Medulla oblongata (tissue), 1 donor: ENCODE measurements at regions not wholly inside any gene's neighbourhood (a gene's known extent, or its start where the extent isn't known, plus 50 kb on each side); places are given as distances from the start of the nearest gene placed in this dataset.
"Not testable (repeated sequence)": the region's sequence is repeated elsewhere in the genome, so short reads cannot be mapped to it uniquely, and the experiment has no call there.

Source experiments
- DNase-seq: peaks from one replicate; pipeline ENCODE4 v3.0.0-alpha.2; 2015; ENCODE audit errors: extremely low spot score

DNA sequence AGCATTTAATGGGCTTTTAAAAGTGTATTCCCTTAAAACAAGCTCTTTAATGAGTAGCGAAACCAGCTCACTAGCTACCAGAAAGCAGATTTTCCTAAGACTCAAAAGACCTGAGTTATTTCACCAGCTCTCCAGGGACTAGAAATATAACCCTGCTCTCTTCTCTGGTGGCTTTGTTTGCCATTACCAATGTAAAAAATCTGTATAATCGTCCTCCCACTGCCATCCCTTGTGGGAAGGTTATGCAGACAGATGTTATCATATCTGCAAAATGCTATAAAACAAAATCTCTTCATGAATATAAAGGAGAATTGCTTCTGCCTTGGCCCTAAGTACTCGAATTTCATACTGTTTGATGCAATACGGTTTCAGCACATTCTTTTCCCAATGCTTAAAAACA, 335.2 kb downstream of the NUP35 start:
- no peak for DNase-seq

DNA sequence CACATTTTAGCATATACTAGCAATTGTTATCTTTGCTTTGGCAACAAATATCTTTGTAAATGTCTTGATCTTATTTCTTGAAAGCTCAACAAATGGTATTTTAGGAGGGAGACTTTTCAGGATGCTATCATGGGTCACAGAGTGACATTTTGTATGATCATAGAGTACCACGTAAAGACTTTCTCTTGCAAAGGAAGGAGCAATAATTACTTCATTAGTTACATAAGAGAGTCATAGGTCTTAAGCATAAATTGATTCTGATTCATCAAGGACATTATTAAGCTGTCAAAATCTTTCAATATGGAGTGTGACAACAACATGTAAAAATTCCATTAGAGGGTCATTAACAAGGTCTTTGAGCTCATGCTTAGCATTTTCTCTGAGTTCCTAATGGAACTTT, 339.6 kb downstream of the NUP35 start:
- no peak for DNase-seq

DNA sequence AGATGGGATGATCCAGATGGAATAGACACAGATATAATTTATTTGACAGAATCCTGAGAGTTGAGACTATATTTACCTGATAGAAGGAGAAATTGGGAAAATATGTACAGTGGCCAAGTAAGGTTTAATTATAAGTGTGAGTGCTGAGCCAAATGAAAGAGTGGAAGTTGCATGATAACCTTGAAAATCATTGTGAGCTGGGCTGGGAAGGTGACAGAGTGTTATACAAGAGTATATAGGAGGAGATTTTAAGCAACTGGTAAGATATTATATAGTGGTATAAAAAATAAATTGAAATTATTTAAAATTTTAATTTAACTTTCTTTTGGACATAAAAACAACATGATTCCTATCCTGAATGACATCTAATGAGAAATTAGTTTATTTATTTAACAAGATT, 340.8 kb downstream of the NUP35 start:
- no peak for DNase-seq

DNA sequence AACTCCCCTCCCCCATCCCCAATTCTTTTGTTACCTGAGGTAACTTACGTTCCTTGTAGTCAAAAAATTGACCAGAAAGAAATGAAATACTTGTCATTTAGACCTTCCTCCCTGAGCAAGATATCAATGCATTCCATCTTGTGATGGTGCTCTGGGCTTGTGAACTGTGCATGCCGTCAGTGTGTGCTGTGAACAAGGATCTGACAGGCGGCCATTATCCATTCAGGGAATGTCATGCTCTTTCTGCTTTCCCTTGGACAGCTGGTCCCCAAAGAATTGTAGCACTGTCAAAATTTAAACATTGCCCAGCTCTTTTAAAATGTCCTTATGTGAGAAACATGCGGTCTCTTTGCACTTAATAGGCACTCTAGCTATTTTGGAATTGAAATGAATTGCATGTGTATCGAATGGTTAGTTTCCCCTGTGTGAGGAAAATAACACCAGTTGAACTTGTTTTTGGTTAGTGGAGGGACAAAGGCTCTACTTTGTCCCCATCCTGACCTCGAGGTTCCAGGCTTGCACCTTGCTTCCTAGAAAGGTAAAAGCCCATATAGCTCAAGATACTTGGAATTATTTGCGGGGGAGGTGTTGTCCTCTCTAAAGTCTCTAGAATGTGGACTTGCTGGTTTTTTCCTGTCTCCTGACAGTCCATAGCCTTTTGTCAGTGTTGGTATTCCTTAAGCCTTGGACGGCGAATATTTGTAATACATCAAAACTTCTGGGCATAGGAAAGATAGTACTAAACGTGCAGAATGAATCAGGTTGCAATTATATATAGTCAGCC, 350.9 kb downstream of the NUP35 start:
- peak; percentile 12 for DNase-seq

DNA sequence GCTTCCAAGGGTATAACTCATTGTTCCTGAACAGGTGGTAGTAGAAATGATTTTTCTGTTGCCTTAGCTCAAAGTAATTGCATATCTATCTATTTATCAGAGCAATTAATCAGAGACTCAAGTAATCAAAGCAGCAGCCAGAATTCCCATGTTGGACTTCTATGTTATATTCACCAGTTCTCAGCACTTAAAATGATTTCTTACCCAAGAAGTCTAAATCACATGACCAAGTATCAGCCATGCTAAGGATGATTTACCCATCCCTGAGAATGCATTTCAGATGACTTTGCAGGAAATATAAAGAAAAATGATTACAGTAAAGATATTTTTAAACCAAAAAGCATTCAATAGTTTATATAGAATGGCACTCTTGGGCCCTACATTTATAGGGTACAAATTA, 352.2 kb downstream of the NUP35 start:
- DNase-seq = no peak

DNA sequence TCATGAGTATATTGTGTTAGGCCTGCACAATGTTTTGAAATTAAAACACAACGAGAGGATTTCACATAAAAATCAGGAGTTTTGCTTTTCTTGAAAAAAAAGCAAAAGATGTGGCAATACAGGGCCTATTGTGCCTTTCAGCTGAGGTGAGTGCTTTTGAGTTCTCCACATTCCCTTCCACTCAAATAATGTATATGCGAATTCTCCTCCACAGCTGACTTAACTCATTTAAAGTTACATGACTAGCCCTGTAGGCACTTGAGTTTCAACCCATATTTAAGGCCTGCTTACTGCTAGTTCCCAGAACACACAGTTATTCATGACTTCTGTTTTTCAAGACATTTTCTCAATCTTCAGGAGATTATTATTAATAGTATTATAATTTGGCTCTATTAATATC, 353.1 kb downstream of the NUP35 start:
- no peak for DNase-seq

DNA sequence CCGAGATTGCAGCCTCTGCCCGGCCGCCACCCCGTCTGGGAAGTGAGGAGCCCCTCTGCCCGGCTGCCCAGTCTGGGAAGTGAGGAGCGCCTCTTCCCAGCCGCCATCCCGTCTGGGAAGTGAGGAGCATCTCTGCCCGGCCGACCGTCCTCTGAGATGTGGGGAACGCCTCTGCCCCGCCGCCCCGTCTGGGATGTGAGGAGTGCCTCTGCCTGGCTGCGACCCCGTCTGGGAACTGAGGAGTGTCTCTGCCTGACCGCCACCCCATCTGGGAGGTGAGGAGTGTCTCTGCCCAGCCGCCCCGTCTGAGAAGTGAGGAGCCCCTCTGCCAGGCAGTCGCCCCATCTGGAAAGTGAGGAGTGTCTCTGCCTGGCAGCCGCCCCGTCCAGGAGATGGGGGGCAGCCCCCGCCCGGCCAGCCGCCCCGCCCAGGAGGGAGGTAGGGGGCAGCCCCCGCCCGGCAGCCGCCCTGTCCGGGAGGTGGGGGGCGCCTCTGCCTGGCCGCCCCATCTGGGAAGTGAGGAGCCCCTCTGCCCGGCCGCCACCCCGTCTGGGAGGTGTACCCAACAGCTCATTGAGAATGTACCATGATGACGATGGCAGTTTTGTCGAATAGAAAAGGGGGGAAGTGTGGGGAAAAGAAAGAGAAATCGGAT, 354.8 kb downstream of the NUP35 start:
- DNase-seq = not testable (repeated sequence)

DNA sequence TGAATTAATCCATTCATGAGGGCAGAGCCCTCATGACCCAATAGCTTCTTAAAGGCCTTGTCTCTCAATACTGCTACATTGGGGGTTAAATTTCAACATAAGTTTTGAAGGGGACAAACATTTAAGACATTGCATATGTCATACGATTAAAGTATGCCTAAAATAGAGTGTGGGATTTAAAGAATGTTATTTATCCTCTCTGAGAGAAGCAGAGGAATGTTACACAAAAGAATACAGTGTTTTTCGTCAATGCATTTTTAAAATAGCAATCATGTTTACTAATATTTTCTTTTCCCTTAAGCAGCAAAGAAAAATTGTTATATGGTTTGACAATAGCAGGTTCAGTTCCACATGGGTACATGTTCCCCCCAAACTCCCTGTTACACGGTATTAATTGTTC, 363.1 kb downstream of the NUP35 start:
- DNase-seq = no peak

DNA sequence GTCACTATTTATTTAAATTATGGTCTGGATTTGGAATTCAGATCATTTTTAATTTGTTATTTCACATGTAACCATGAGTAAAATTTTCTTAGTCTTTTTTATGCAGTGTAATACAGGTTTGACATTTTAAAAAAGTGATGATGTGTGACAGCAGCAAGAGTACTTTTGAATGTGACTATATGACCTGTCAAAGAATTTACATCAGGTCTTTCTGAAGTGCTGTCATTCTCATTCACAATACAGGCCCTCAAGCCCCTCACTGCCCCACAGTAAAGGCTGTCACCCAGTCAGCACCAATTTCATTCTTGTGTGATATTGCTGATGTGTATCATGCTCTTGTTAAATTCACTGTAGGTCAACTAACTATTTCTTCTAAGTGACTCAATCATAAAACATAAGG, 364.2 kb downstream of the NUP35 start:
- DNase-seq = no peak

DNA sequence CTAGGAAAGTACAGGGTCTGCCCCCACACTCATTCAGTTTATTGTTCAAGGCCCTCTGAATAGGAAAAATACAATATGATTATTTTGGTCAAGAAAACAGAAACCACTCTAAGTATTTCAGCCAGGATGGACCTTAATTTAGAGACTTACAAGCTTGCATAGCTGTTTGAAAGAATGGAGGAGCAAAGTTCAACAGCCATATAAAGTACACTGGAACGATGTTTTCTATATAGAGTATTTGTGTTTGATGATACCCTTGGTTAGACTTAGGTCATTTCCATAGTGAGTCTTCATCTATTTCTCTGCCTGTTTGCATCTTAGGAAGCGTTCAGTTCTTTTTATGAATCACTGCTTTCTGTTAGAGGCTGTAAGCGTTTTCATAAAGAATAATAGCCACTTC, 366.2 kb downstream of the NUP35 start:
- no peak for DNase-seq

DNA sequence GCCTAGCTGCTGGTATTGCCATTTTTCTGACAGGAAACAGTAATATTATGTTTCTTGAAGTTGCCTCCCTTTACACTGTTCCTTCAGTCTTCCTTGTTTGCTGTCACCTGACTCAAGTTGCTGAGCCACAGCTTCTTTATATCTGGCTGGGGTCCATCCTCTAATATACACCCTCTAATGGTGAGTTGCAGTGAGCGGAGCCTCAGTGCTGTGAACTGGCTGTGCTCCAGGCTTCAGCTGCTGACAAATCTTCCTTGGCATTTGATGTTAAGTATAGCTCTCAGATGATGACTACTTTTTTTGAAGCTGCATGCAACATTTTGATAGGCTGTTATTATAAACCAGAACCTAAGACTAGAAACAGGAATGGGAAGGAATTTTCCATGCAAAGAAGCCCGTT, 366.7 kb downstream of the NUP35 start:
- DNase-seq = no peak

DNA sequence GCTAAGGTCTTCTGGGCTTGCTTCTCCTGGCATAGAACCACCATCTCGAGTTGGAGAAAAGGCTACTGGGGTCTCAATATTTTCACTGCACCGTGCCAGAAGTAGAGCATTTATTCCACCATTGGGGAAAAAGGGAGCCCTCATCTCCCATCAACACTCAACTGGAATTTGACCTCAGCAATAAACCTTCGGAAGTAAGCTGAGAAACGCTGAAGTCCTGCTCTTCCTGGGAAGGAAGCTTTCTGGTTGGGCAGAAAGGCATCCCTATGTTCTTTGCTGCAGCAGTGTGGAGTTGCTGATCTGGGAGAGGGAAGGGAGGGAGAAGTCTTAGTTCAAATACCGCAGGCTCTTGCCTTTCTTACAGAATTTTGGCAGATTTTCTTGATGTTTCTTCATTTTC, 368.8 kb downstream of the NUP35 start:
- no peak for DNase-seq

DNA sequence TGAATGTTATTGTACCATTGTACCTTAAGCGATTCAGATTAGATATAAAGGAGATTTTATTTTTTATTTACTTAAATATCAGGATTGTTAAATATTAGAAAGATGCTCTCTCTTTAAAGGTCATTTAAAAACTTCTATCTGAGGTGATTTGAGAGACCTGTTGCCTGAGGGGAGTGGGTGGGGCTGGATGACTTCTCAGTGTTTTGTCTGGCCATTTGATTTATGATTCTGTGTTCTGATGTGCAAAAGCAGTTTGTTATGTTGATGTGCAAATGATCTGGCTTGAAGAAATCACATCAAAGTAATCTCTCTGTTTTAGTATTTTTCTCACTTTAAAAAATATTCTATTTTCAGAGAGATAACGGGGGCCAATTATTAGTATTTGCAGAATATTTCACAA, 370.8 kb downstream of the NUP35 start:
- DNase-seq = no peak

DNA sequence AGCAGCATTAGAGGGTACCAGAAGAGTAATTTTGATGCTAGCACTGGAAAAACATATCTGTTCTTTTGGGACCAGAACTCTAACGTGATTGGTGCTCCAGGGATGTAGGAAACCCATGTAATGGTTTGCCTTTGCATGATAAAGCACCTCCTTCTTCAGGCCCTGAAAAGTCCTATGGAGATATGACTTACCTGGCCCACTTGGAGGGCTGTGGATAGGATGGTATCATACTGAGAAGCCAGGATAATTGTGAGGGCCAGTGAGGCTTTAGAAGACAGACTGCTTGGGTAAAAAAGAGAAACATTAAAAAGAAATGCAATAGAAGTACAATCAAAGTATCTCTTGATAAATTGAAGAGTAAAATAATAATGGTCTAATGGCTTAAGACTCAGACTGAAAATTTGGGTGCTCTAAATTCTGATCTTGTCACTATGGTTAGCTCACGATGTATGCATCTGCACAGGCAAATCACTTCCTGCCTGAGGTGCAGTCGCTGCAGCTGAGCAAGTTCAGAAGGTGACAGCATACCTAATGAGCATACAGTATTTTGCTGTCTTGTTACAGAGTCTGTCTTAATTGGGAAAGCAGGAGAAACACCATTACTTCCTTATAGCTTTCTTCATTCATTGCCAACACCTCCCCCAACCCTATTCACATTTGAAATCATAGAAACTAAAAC, 371.5 kb downstream of the NUP35 start:
- DNase-seq = no peak

DNA sequence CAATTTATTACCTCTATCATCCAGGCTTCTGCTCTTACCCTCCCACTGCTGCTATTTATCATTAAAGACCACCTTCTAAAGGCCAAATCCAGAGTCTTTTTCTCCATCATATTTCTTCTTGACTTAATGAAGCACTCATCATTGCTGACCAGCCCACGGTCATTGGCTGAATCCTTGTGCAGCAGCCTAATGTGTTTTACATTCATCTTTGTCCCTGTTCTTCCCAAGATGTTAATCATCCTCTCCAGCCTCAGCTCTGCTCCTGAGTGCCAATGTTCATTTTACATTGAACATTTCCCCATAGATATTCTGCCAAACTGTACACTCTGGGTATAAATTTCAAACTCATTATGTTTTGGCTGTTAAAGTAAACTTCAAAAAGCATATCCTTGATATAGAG, 373.6 kb downstream of the NUP35 start:
- DNase-seq = no peak

DNA sequence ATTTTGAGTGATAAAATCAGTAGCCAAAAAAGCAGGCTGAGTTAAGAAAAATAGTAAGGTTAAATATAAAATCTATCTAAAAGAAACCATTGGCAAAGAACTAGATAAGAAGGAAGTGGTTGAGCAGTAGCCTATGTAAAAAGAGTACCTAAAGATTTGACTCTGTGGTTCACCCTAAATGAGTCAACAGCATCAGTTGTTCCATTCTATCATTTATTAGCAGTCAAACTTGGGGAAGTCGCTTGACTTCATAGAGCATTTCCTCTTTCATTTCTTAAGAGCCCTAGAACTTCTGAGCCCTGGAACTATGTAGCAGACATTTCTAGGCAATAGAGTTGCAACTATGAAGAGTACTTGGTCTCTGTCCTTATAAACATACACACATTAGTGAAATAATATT, 381.7 kb downstream of the NUP35 start:
- DNase-seq = no peak

DNA sequence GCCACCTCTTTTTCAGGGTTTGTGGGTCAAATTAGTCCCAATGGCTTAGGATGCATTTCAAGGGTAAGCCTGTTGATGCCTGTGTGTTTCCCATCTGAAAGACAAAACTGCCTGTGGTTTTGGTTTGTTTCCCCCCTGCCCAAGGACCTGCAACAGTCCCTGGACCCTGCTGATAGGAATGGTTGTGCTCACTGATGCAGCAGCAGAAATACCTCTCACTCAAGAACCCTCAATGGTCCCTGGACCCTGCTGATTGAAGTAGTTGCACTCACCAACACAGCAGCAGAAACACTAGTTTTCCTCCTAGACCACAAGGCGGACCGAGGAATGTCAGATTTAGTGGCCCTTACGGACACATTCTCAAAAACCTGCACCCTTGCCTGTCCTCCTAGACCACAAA, 386.9 kb downstream of the NUP35 start:
- no peak for DNase-seq

DNA sequence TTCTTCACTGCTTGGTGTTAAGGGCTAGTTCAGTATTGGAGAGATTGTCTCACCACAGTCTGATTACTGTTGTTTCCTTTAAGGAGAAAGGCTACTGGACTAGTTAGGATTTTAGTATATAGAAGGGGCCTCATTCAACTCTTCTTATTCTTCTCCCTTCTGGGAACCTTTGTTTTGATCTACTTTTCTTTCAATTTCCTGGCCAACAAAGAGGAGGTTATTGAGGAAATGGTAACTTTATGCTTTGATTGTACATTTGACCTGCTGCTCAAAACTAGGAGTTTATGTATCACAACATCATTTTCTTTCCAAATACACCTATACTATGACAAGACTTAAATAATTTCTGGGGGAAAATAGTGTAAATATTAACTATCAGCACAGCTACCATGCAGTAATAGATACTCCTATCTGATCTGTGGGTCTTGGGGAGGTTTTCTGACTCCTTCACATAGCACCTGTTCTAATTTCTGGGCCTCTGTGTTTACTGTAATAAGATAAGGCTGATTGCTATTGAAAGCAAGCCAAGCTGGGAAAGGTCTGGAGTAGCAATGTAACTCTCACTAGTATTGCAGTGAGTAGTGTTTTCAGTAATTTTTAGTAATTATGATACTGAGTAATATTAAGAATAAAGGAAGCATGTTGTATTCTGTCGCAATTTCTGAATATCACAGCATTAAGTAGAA, 395.3 kb downstream of the NUP35 start:
- DNase-seq = no peak

DNA sequence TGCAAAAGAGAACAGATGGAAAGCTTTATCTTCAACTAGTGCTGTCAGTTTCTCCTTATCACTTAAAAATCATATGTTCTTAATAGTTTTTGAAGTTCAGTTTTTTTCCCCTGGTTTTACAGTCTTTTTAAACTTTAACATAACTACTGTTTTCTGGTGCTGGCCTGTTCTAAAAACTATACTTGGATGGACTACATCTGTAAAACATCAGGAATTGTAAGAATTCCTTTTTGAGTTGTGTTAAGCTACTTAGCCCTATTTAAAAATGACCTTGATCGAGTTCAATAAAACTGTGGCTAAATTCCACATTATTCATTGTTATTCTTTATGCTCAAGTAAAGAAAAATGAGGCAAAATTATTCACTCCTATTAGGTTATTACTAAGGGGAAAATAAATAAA, 397.7 kb downstream of the NUP35 start:
- no peak for DNase-seq

DNA sequence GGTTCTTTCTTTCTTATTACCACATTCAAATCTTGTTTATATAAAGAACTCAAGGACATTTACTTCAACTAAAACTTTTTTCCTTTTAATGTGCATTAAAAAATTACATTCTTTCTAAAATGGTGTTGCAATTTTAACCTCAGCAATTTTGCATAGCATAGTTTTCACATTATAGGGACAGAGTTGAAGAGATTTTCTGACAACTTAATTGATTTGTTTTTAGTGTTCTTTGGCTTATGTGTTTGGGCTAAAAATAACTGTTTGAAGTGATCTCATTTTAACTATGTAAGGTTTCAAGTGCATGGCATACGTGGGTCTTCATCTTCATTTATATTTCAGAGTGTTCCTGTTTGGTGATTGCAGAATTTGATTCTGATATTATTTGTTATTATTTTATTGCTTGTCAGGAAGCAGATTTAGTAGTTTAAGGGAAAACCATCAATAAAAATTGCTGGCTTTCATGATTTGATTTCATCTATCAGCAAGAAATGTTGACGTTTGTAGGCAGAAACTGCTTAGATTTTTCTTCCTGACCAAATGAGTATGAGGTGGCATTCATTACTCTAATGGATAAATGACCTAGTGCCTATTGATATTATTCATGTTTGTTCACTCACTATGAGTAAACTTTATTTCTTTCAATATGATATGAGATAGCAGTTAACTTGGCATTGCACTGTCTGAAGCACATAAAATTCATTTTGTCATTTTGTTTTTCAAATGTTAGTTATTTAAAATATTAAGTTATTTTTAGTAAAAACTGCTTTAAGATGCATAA, 398.4 kb downstream of the NUP35 start:
- no peak for DNase-seq

DNA sequence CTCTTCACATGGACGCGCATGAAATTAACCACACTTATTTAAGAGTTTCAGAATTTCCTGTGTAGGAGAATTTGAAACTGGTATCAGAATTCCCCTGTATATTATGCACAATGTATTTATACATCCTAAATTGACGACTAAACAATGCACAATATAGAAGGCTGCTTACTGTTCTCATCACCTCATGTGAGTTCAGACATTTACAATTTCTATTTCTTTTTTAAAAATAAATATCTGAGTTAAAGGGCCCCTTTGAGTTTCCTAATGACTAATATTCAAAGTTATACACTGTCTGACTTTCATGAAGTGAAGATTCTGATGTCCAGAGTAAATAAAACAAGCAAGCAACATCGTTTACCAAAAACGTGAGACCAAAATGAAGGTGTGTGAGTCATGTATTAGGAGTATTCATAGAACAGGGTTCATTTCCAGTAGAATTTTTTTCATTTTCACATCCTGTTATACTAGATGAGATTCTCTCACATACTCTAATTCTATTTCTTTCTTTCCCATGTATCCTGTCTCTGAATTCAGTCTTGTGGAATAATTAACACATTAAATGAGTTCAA, 406.2 kb downstream of the NUP35 start:
- no peak for DNase-seq
